ENCODE measurements at regions not wholly inside any gene's neighbourhood (a gene's known extent, or its start where the extent isn't known, plus 50 kb on each side); places are given as distances from the start of the nearest gene placed in this dataset.

- TF ChIP-seq CTCF (IDR thresholded peaks at IDR 0.05) (no peak), POLR2AphosphoS5 (IDR thresholded peaks at IDR 0.05; ENCODE audit: low read depth, low read length) (no peak)
These were observed 266.3 kb downstream of the BRD1 start for GRCh38 chr22:49561338-49561737.

Measured in Panc1 (cell line).